ENCODE measurements at regions not wholly inside any gene's neighbourhood (a gene's known extent, or its start where the extent isn't known, plus 50 kb on each side); places are given as distances from the start of the nearest gene placed in this dataset.

- TF ChIP-seq POLR2A (IDR thresholded peaks at IDR 0.05; ENCODE audit: low read depth, low read length) (no peak), POLR2AphosphoS5 (IDR thresholded peaks at IDR 0.05; ENCODE audit: low read depth, low read length) (no peak)
Measured at GRCh38 chr5:54867310-54867944, 118.0 kb downstream of the ESM1 start.

All from GM12892 (cell line).